Motor neuron (in vitro differentiated cells): ENCODE measurements at regions not wholly inside any gene's neighbourhood (a gene's known extent, or its start where the extent isn't known, plus 50 kb on each side); places are given as distances from the start of the nearest gene placed in this dataset.

Source experiments
- ATAC-seq, 8 experiments: fragments of 200-7000 bp; cut with Tn5 transposase; replicated peaks in 6 of 8; 2 replicates each; pipeline ENCODE4 v1.8.0; 2021; ENCODE audit warnings: mild to moderate bottlenecking in 8 of 8, moderate library complexity in 8 of 8
- H3K27ac ChIP-seq, 2 donors: fragments of 250-450 bp; sonication (Bioruptor Pico); 2 replicates each; pipeline ENCODE4 v1.9.0; 2021; ENCODE audit warnings: antibody characterized with exemption in 2 of 2, mild to moderate bottlenecking in 2 of 2, moderate library complexity in 1 of 2
- H3K4me1 ChIP-seq, 2 donors: fragments of 250-450 bp; sonication (Bioruptor Pico); replicated peaks in 1 of 2; 2 replicates each; pipeline ENCODE4 v1.6.1; 2021; ENCODE audit warnings: antibody characterized with exemption in 2 of 2, mild to moderate bottlenecking in 2 of 2, moderate library complexity in 1 of 2
- H3K4me3 ChIP-seq, 5 donors: fragments of 250-450 bp; sonication (Bioruptor Pico); 2 replicates each; pipeline ENCODE4 v1.9.0; 2021; ENCODE audit warnings: antibody characterized with exemption in 5 of 5, mild to moderate bottlenecking in 5 of 5, moderate library complexity in 4 of 5
- WGBS, 10 experiments: fragments of 450-650 bp; shearing (Covaris generic); methylation state at CpG; one replicate each; pipeline ENCODE4 v1.0.0; 2022; 5-methylcytosine and 5-hydroxymethylcytosine counted together
- in situ Hi-C, 9 experiments: fragments of 400-800 bp; cut with MboI; loops; one replicate each; pipeline ENCODE4 v1.15.0; 2021; ENCODE audit warnings: low sequenced_read_pairs in 9 of 9, low pct_unique_long_range_greater_than_20kb in 2 of 9; ENCODE audit not compliant: unreplicated experiment in 9 of 9

GRCh38 chr13:106077017-106077416, 458.4 kb downstream of the EFNB2 start:
- ATAC-seq = no peak
- H3K27ac ChIP-seq = no peak overlapping the region
- no peak overlapping the region for H3K4me3 ChIP-seq
- H3K4me1 ChIP-seq = no peaks in the 10 kb centered on the region
- in situ Hi-C loops = loop anchor here in 1 of 9 experiments (25.0 kb wide), 1 partner anchor 460 kb away; the partner anchor contains the start of gene EFNB2
- 50 to 100% (median 100%) methylated on average over 1 of the region's 1 CpG; no CpG with 5 or more reads in 1 of the 10 experiments for WGBS, 10 experiments

- WGBS, 10 experiments = 71 to 100% (median 100%) methylated on average over 1 of the region's 1 CpG; no CpG with 5 or more reads in 2 of the 10 experiments
- H3K27ac ChIP-seq = no peak overlapping the region
- in situ Hi-C loops = no loop called here
- no peak for ATAC-seq
- no peak overlapping the region for H3K4me3 ChIP-seq
- H3K4me1 ChIP-seq = no peaks in the 10 kb centered on the region
These were observed 463.4 kb downstream of the EFNB2 start for GRCh38 chr13:106072014-106072413.

GRCh38 chr13:106063591-106064313, 471.7 kb downstream of the EFNB2 start:
- in situ Hi-C loops = no loop called here
- ATAC-seq = peak in 2 of 8 experiments; percentile 28 to 72
- WGBS, 10 experiments = 26 to 81% (median 78%) methylated on average over 3 to 8 of the region's 8 CpGs; no CpG with 5 or more reads in 2 of the 10 experiments

GRCh38 chr13:106061781-106062180, 473.7 kb downstream of the EFNB2 start:
- WGBS, 10 experiments = 0 to 73% (median 40%) methylated on average over 1 to 2 of the region's 11 CpGs; no CpG with 5 or more reads in 7 of the 10 experiments
- in situ Hi-C loops = no loop called here
- ATAC-seq = no peak
- no peak overlapping the region for H3K27ac ChIP-seq
- H3K4me3 ChIP-seq = no peak overlapping the region
- H3K4me1 ChIP-seq = no peaks in the 10 kb centered on the region

More at GRCh38 chr13:106063591-106064313, 471.7 kb downstream of the EFNB2 start:
- H3K4me1 ChIP-seq = no peaks in the 10 kb centered on the region
- H3K4me3 ChIP-seq = no peak overlapping the region
- no peak overlapping the region for H3K27ac ChIP-seq

- H3K4me3 ChIP-seq = no peak overlapping the region
- H3K27ac ChIP-seq = no peak overlapping the region
- in situ Hi-C loops = no loop called here
- ATAC-seq = peak in 2 of 8 experiments; percentile 42 to 49
- H3K4me1 ChIP-seq = peaks cover 0 to 5% of the 10 kb centered on the region in 2 donors
- 26 to 100% (median 84%) methylated on average over 1 to 2 of the region's 2 CpGs for WGBS, 10 experiments
These were observed 478.6 kb downstream of the EFNB2 start for GRCh38 chr13:106056851-106057250.

GRCh38 chr13:106052200-106052767, 483.2 kb downstream of the EFNB2 start:
- peak in 4 of 8 experiments; percentile 32 to 92 (median 52) for ATAC-seq
- no peak overlapping the region for H3K4me3 ChIP-seq
- in situ Hi-C loops = no loop called here
- H3K27ac ChIP-seq = no peak overlapping the region
- H3K4me1 ChIP-seq = peaks cover 0 to 5% of the 10 kb centered on the region in 2 donors
- WGBS, 10 experiments = 0 to 84% (median 61%) methylated on average over 2 to 6 of the region's 8 CpGs; no CpG with 5 or more reads in 3 of the 10 experiments

- 20 to 100% (median 78%) methylated on average over 2 to 5 of the region's 5 CpGs; no CpG with 5 or more reads in 1 of the 10 experiments for WGBS, 10 experiments
- peaks cover 8 to 15% of the 10 kb centered on the region in 2 donors for H3K4me1 ChIP-seq
- H3K4me3 ChIP-seq = no peak overlapping the region
- in situ Hi-C loops = no loop called here
- H3K27ac ChIP-seq = no peak overlapping the region
- no peak for ATAC-seq
These were observed 486.3 kb downstream of the EFNB2 start for GRCh38 chr13:106049171-106049570.

GRCh38 chr13:106048386-106048785, 487.1 kb downstream of the EFNB2 start:
- Histone ChIP-seq H3K4me3 (no peak overlapping the region), H3K4me1 (peaks cover 15 to 22% of the 10 kb centered on the region in 2 donors), H3K27ac (no peak overlapping the region)
- in situ Hi-C loops = no loop called here
- WGBS, 10 experiments = 43 to 100% (median 69%) methylated on average over 1 to 4 of the region's 4 CpGs; no CpG with 5 or more reads in 1 of the 10 experiments
- no peak for ATAC-seq

GRCh38 chr13:106047859-106048258, 487.6 kb downstream of the EFNB2 start:
- Histone ChIP-seq H3K4me3 (no peak overlapping the region), H3K27ac (no peak overlapping the region), H3K4me1 (peaks cover 18 to 22% of the 10 kb centered on the region in 2 donors)
- WGBS, 10 experiments = 20 to 100% (median 95%) methylated on average over 1 of the region's 1 CpG; no CpG with 5 or more reads in 6 of the 10 experiments
- ATAC-seq = no peak
- in situ Hi-C loops = no loop called here

GRCh38 chr13:106042996-106043581, 492.4 kb downstream of the EFNB2 start:
- Histone ChIP-seq H3K4me3 (no peak overlapping the region), H3K4me1 (peaks cover 18% of the 10 kb centered on the region in 2 donors), H3K27ac (no peak overlapping the region)
- WGBS, 10 experiments = 14 to 75% (median 67%) methylated on average over 1 of the region's 1 CpG; no CpG with 5 or more reads in 1 of the 10 experiments
- peak in 5 of 8 experiments; percentile 69 to 95 (median 93) for ATAC-seq
- in situ Hi-C loops = no loop called here

- WGBS, 10 experiments = 33 to 100% (median 95%) methylated on average over 1 to 3 of the region's 3 CpGs
- in situ Hi-C loops = no loop called here
- Histone ChIP-seq H3K4me3 (no peak overlapping the region), H3K27ac (no peak overlapping the region), H3K4me1 (peaks cover 18% of the 10 kb centered on the region in 2 donors)
- ATAC-seq = no peak
These were observed 494.0 kb downstream of the EFNB2 start for GRCh38 chr13:106041445-106041844.

- WGBS, 10 experiments = 53 to 100% (median 80%) methylated on average over 1 to 2 of the region's 2 CpGs; no CpG with 5 or more reads in 3 of the 10 experiments
- no peak overlapping the region for H3K27ac ChIP-seq
- in situ Hi-C loops = no loop called here
- peaks cover 3 to 6% of the 10 kb centered on the region in 2 donors for H3K4me1 ChIP-seq
- no peak overlapping the region for H3K4me3 ChIP-seq
- peak in 7 of 8 experiments; percentile 36 to 95 (median 58) for ATAC-seq
These were observed 496.7 kb downstream of the EFNB2 start for GRCh38 chr13:106038752-106039151.

- Histone ChIP-seq H3K4me1 (no peaks in the 10 kb centered on the region), H3K27ac (no peak overlapping the region), H3K4me3 (no peak overlapping the region)
- ATAC-seq = peak in 1 of 8 experiments; percentile 46
- in situ Hi-C loops = no loop called here
- WGBS, 10 experiments = 80 to 87% methylated on average over 2 to 3 of the region's 6 CpGs; no CpG with 5 or more reads in 8 of the 10 experiments
These were observed 498.6 kb downstream of the EFNB2 start for GRCh38 chr13:106036870-106037269.
